GM21367 (cell line): ENCODE measurements at regions not wholly inside any gene's neighbourhood (a gene's known extent, or its start where the extent isn't known, plus 50 kb on each side); places are given as distances from the start of the nearest gene placed in this dataset.
"Not testable (repeated sequence)": the region's sequence is repeated elsewhere in the genome, so short reads cannot be mapped to it uniquely, and the experiment has no call there.

Experiments used
- ATAC-seq: cut with Tn5 transposase; IDR thresholded peaks from one replicate; pipeline ENCODE4 v1.9.1; 2021; ENCODE audit not compliant: unreplicated experiment

- ATAC-seq, result no peak
Measured at GRCh38 chr9:79046401-79046800, 525.4 kb upstream of the TLE4 start.

GRCh38 chr9:79049371-79049770, 522.4 kb upstream of the TLE4 start:
- ATAC-seq, result no peak

- no peak for ATAC-seq
Measured at GRCh38 chr9:79053598-79053997, 518.2 kb upstream of the TLE4 start.

- ATAC-seq, result no peak
Measured at GRCh38 chr9:79054500-79054899, 517.3 kb upstream of the TLE4 start.

GRCh38 chr9:79056041-79056440, 515.7 kb upstream of the TLE4 start:
- ATAC-seq, result no peak

- ATAC-seq, result no peak
Measured at GRCh38 chr9:79057576-79057975, 514.2 kb upstream of the TLE4 start.

GRCh38 chr9:79060766-79061165, 511.0 kb upstream of the TLE4 start:
- no peak for ATAC-seq

GRCh38 chr9:79061752-79062616, 509.8 kb upstream of the TLE4 start:
- no peak for ATAC-seq

- no peak for ATAC-seq
Measured at GRCh38 chr9:79073201-79073600, 498.6 kb upstream of the TLE4 start.

GRCh38 chr9:79080536-79080935, 491.2 kb upstream of the TLE4 start:
- no peak for ATAC-seq

GRCh38 chr9:79083621-79084020, 488.1 kb upstream of the TLE4 start:
- ATAC-seq, result no peak

- no peak for ATAC-seq
Measured at GRCh38 chr9:79087133-79087532, 484.6 kb upstream of the TLE4 start.

GRCh38 chr9:79089054-79089560, 482.7 kb upstream of the TLE4 start:
- no peak for ATAC-seq

GRCh38 chr9:79089851-79090250, 481.9 kb upstream of the TLE4 start:
- ATAC-seq, result not testable (repeated sequence)

GRCh38 chr9:79103257-79103656, 468.5 kb upstream of the TLE4 start:
- ATAC-seq, result not testable (repeated sequence)

GRCh38 chr9:79104216-79104615, 467.5 kb upstream of the TLE4 start:
- no peak for ATAC-seq

- no peak for ATAC-seq
Measured at GRCh38 chr9:79104951-79105350, 466.8 kb upstream of the TLE4 start.

- no peak for ATAC-seq
Measured at GRCh38 chr9:79107911-79108676, 463.7 kb upstream of the TLE4 start.

GRCh38 chr9:79111653-79112052, 460.1 kb upstream of the TLE4 start:
- ATAC-seq, result no peak

- ATAC-seq, result no peak
Measured at GRCh38 chr9:79115176-79115575, 456.6 kb upstream of the TLE4 start.

- no peak for ATAC-seq
Measured at GRCh38 chr9:79116041-79116440, 455.7 kb upstream of the TLE4 start.

GRCh38 chr9:79116709-79117108, 455.1 kb upstream of the TLE4 start:
- no peak for ATAC-seq
